IMR-90 (cell line): ENCODE measurements at regions not wholly inside any gene's neighbourhood (a gene's known extent, or its start where the extent isn't known, plus 50 kb on each side); places are given as distances from the start of the nearest gene placed in this dataset.

ENCODE experiments used
- ATAC-seq: fragments of 200-7000 bp; cut with Tn5 transposase; 2 replicates; pipeline ENCODE4 v1.9.1; 2020; ENCODE audit warnings: low read depth, mild to moderate bottlenecking, moderate library complexity
- BruUV-seq: library from RNA; stranded (reverse); fragments of 400-500 nt; replicated peaks from 2 replicates; lab custom pipeline; 2021; lab: Mats Ljungman, UMichigan
- CTCF ChIA-PET: fragments of 300-600 bp; formaldehyde crosslinking; extraction: SDS; loops from one replicate; lab custom pipeline; 2021; ENCODE audit warnings: antibody characterized with exemption; lab: Yijun Ruan, JAX
- POLR2A ChIA-PET: fragments of 300-600 bp; sonication (Branson Sonifier 250); formaldehyde crosslinking; loops from one replicate; lab custom pipeline; 2022; ENCODE audit warnings: antibody characterized with exemption; ENCODE audit not compliant: unreplicated experiment; lab: Charles Lee
- DNase-seq: peaks from one replicate; pipeline ENCODE4 v3.0.0; 2013
- H2AFZ ChIP-seq: replicated peaks from 2 replicates; pipeline ENCODE3; 2013; ENCODE audit warnings: low read length, mild to moderate bottlenecking; ENCODE audit not compliant: poor library complexity
- H2AK5ac ChIP-seq: 2 replicates; pipeline ENCODE4 v1.6.1; 2013; ENCODE audit warnings: low read depth, low read length, inconsistent platforms
- H2AK9ac ChIP-seq: replicated peaks from 2 replicates; pipeline ENCODE3; 2013; ENCODE audit warnings: mild to moderate bottlenecking, low read depth, low read length, moderate library complexity; ENCODE audit not compliant: poor library complexity
- H2BK120ac ChIP-seq: 2 replicates; pipeline ENCODE4 v1.6.1; 2013; ENCODE audit warnings: low read depth, low read length, inconsistent platforms
- H2BK15ac ChIP-seq: 3 replicates; pipeline ENCODE4 v1.6.1; 2013; ENCODE audit warnings: low read depth, low read length, inconsistent platforms
- H2BK20ac ChIP-seq: 2 replicates; pipeline ENCODE4 v1.6.1; 2013; ENCODE audit warnings: low read depth, mild to moderate bottlenecking, inconsistent platforms, low read length, moderate library complexity
- H2BK5ac ChIP-seq: 2 replicates; pipeline ENCODE4 v1.6.1; 2013; ENCODE audit warnings: mild to moderate bottlenecking, low read depth, low read length, inconsistent platforms; ENCODE audit not compliant: poor library complexity, severe bottlenecking
- H3K14ac ChIP-seq: replicated peaks from 2 replicates; pipeline ENCODE4 v1.6.1; 2013; ENCODE audit warnings: low read depth, low read length, inconsistent platforms
- H3K18ac ChIP-seq: 2 replicates; pipeline ENCODE4 v1.6.1; 2013; ENCODE audit warnings: low read depth, low read length, control low read depth
- H3K23ac ChIP-seq: 2 replicates; pipeline ENCODE4 v1.6.1; 2013; ENCODE audit warnings: low read depth, low read length, inconsistent platforms
- H3K27ac ChIP-seq: 2 replicates; pipeline ENCODE4 v1.5.1; 2013; ENCODE audit warnings: mild to moderate bottlenecking, control low read depth, low read length; ENCODE audit not compliant: insufficient read depth
- H3K27me3 ChIP-seq: 2 replicates; pipeline ENCODE4 v1.6.1; 2013; ENCODE audit warnings: low read length; ENCODE audit not compliant: control insufficient read depth, insufficient read depth
- H3K36me3 ChIP-seq: 2 replicates; pipeline ENCODE4 v1.6.1; 2013; ENCODE audit warnings: low read length, mixed read lengths; ENCODE audit not compliant: control insufficient read depth, insufficient read depth
- H3K4ac ChIP-seq: 2 replicates; pipeline ENCODE4 v1.6.1; 2013; ENCODE audit warnings: low read depth, low read length, inconsistent platforms
- H3K4me1 ChIP-seq: 2 replicates; pipeline ENCODE4 v1.6.1; 2013; ENCODE audit warnings: low read length, mixed read lengths; ENCODE audit not compliant: control insufficient read depth, insufficient read depth
- H3K4me2 ChIP-seq: 2 replicates; pipeline ENCODE4 v1.6.1; 2013; ENCODE audit warnings: low read depth, mild to moderate bottlenecking, control low read depth, low read length, moderate library complexity
- H3K4me3 ChIP-seq: 2 replicates; pipeline ENCODE4 v1.5.1; 2013; ENCODE audit warnings: low read depth, mild to moderate bottlenecking, control low read depth, low read length, moderate library complexity; ENCODE audit not compliant: insufficient read depth
- H3K56ac ChIP-seq: 2 replicates; pipeline ENCODE4 v1.6.1; 2013; ENCODE audit warnings: low read length, inconsistent platforms; ENCODE audit not compliant: insufficient read depth; ENCODE audit errors: extremely low read depth
- H3K79me1 ChIP-seq, 2 experiments: 2 replicates each; pipeline ENCODE4 v1.6.1; 2013; ENCODE audit warnings: low read length in 2 of 2, inconsistent platforms in 1 of 2, low read depth in 1 of 2
- H3K9ac ChIP-seq: 2 replicates; pipeline ENCODE4 v1.6.1; 2013; ENCODE audit warnings: low read depth, low read length, control low read depth
- H3K9me1 ChIP-seq: 2 replicates; pipeline ENCODE4 v1.6.1; 2013; ENCODE audit warnings: low read length, inconsistent platforms; ENCODE audit not compliant: insufficient read depth
- H3K9me3 ChIP-seq: 2 replicates; pipeline ENCODE4 v1.6.1; 2013; ENCODE audit warnings: low read length; ENCODE audit not compliant: control insufficient read depth, insufficient read depth
- H4K20me1 ChIP-seq: 2 replicates; pipeline ENCODE4 v1.6.1; 2013; ENCODE audit warnings: low read length, inconsistent platforms; ENCODE audit not compliant: insufficient read depth
- H4K5ac ChIP-seq: 2 replicates; pipeline ENCODE4 v1.6.1; 2013; ENCODE audit warnings: mild to moderate bottlenecking, low read depth, low read length, control low read depth
- H4K8ac ChIP-seq, 2 experiments: 2 replicates each; pipeline ENCODE4 v1.6.1; 2013; ENCODE audit warnings: low read depth in 2 of 2, low read length in 2 of 2, control low read depth in 1 of 2, inconsistent platforms in 1 of 2
- H4K91ac ChIP-seq: 2 replicates; pipeline ENCODE4 v1.6.1; 2013; ENCODE audit warnings: low read depth, low read length, inconsistent platforms; ENCODE audit not compliant: insufficient read depth
- BHLHE40 ChIP-seq: fragments of 150-350 bp; IDR thresholded peaks from 2 replicates; pipeline ENCODE4 v1.6.1; 2016; ENCODE audit warnings: mild to moderate bottlenecking, low read depth, low read length
- CEBPB ChIP-seq: IDR thresholded peaks from 2 replicates; pipeline ENCODE4 v1.6.1; 2012; ENCODE audit warnings: low read depth, low read length, improper control_type of control experiment
- CHD1 ChIP-seq: IDR thresholded peaks from 2 replicates; pipeline ENCODE4 v1.6.1; 2012; ENCODE audit warnings: low read depth, low read length, improper control_type of control experiment
- CTCF ChIP-seq: conservative IDR thresholded peaks from 2 replicates; pipeline ENCODE4 v1.5.1; 2012; ENCODE audit warnings: mild to moderate bottlenecking, low read depth, low read length, improper control_type of control experiment
- ELK1 ChIP-seq: fragments of 150-350 bp; IDR thresholded peaks from 2 replicates; pipeline ENCODE4 v1.6.1; 2016; ENCODE audit warnings: low read depth, mild to moderate bottlenecking, low read length, moderate library complexity, borderline replicate concordance
- FOS ChIP-seq: fragments of 150-350 bp; IDR thresholded peaks from 2 replicates; pipeline ENCODE4 v1.6.1; 2016; ENCODE audit warnings: low read depth, low read length
- MAFK ChIP-seq: IDR thresholded peaks from 2 replicates; pipeline ENCODE4 v1.6.1; 2012; ENCODE audit warnings: low read depth, low read length, improper control_type of control experiment
- MAZ ChIP-seq: IDR thresholded peaks from 2 replicates; pipeline ENCODE4 v1.6.1; 2012; ENCODE audit warnings: low read depth, mild to moderate bottlenecking, low read length, improper control_type of control experiment, moderate library complexity, borderline replicate concordance
- MXI1 ChIP-seq: IDR thresholded peaks from 2 replicates; pipeline ENCODE4 v1.6.1; 2012; ENCODE audit warnings: low read depth, mild to moderate bottlenecking, low read length, moderate library complexity, borderline replicate concordance
- NFE2L2 ChIP-seq: fragments of 150-350 bp; IDR thresholded peaks from 2 replicates; pipeline ENCODE4 v1.6.1; 2016; ENCODE audit warnings: low read depth, mild to moderate bottlenecking, low read length
- POLR2A ChIP-seq: IDR thresholded peaks from 2 replicates; pipeline ENCODE4 v1.6.1; 2012; ENCODE audit warnings: mild to moderate bottlenecking, low read depth, low read length
- RAD21 ChIP-seq: IDR thresholded peaks from 2 replicates; pipeline ENCODE4 v1.6.1; 2012; ENCODE audit warnings: low read length, improper control_type of control experiment
- RFX5 ChIP-seq: IDR thresholded peaks from 2 replicates; pipeline ENCODE4 v1.8.0; 2012; ENCODE audit warnings: low read depth, mild to moderate bottlenecking, low read length, moderate library complexity
- SMC3 ChIP-seq: fragments of 150-350 bp; IDR thresholded peaks from 2 replicates; pipeline ENCODE4 v1.6.1; 2016; ENCODE audit warnings: low read depth, mild to moderate bottlenecking, antibody characterized with exemption, low read length, moderate library complexity
- USF2 ChIP-seq: fragments of 150-350 bp; IDR thresholded peaks from 2 replicates; pipeline ENCODE4 v1.6.1; 2017; ENCODE audit warnings: mild to moderate bottlenecking, antibody characterized with exemption, low read length, low read depth
- WGBS, 2 experiments: methylation state at CpG; one replicate each; pipeline versions ENCODE4 v1.1.5 to v1.1.7; 2013; ENCODE audit warnings: missing lambda C conversion rate in 2 of 2; ENCODE audit not compliant: insufficient read length in 1 of 2; ENCODE audit errors: extremely low coverage in 2 of 2; 5-methylcytosine and 5-hydroxymethylcytosine counted together
- dilution Hi-C: fragments of 300-500 bp; cut with HindIII; formaldehyde crosslinking; loops from one replicate; pipeline ENCODE4 v1.14.3; 2018; ENCODE audit warnings: low sequenced_read_pairs; ENCODE audit not compliant: unreplicated experiment
- in situ Hi-C: fragments of 300-500 bp; cut with MboI; formaldehyde crosslinking; loops from 3 replicates; pipeline ENCODE4 v1.14.3; 2019; ENCODE audit warnings: low sequenced_read_pairs, inconsistent platforms, mixed read lengths
- intact Hi-C: fragments of 100-400 bp; cut with micrococcal nuclease; formaldehyde crosslinking; loops from 2 replicates; pipeline ENCODE4 v1.10.0; 2022

- H3K56ac ChIP-seq: no peak overlapping the region
- no TSS peak for BruUV-seq
- H3K9me3 ChIP-seq: no peaks in the 10 kb centered on the region
- no peak overlapping the region for H4K5ac ChIP-seq
- no peak overlapping the region for H2BK15ac ChIP-seq
- no peak overlapping the region for H2AK5ac ChIP-seq
- no peak overlapping the region for H3K4ac ChIP-seq
- no peak overlapping the region for H2BK20ac ChIP-seq
- H3K9me1 ChIP-seq: no peaks in the 10 kb centered on the region
- H3K14ac ChIP-seq: no peak overlapping the region
- no peaks in the 10 kb centered on the region for H3K27me3 ChIP-seq
- H2AK9ac ChIP-seq: no peak overlapping the region
- H3K23ac ChIP-seq: no peak overlapping the region
- POLR2A ChIA-PET: no interaction called here
- no peak overlapping the region for H2AFZ ChIP-seq
- no peak overlapping the region for H3K18ac ChIP-seq
- no CpG with 5 or more reads among the region's 2 CpGs for WGBS, 2 experiments
- H3K9ac ChIP-seq: no peak overlapping the region
- H3K27ac ChIP-seq: no peak overlapping the region
- ATAC-seq (no peak), DNase-seq (no peak)
- no peak overlapping the region for H4K91ac ChIP-seq
- H4K8ac ChIP-seq: no peak overlapping the region
- no peaks in the 10 kb centered on the region for H3K36me3 ChIP-seq
- intact Hi-C loops (no loop called here), dilution Hi-C loops (no loop called here), in situ Hi-C loops (no loop called here)
- no peaks in the 10 kb centered on the region for H3K79me1 ChIP-seq
- no peak overlapping the region for H3K4me3 ChIP-seq
- TF ChIP-seq USF2 (no peak), CHD1 (no peak), SMC3 (no peak), RAD21 (no peak), BHLHE40 (no peak), ELK1 (no peak), POLR2A (no peak), CTCF (no peak), MAZ (no peak), MXI1 (no peak), FOS (no peak), NFE2L2 (no peak), RFX5 (no peak), CEBPB (no peak), MAFK (no peak)
- H2BK5ac ChIP-seq: no peak overlapping the region
- no peaks in the 10 kb centered on the region for H3K4me1 ChIP-seq
- CTCF ChIA-PET: interaction anchor here (0.6 to 1.3 kb wide), 2 partner anchors 19 to 20 kb away, joined by 4 to 6 read pairs; no protein-coding TSS in a partner anchor
- H3K4me2 ChIP-seq: no peak overlapping the region
- H4K20me1 ChIP-seq: no peaks in the 10 kb centered on the region
- H2BK120ac ChIP-seq: no peak overlapping the region
These were observed 71.0 kb upstream of the CYRIA start for GRCh38 chr2:16736633-16737032.
